Suppressor macrophage (primary cell): ENCODE measurements at regions not wholly inside any gene's neighbourhood (a gene's known extent, or its start where the extent isn't known, plus 50 kb on each side); places are given as distances from the start of the nearest gene placed in this dataset.
"Not testable (repeated sequence)": the region's sequence is repeated elsewhere in the genome, so short reads cannot be mapped to it uniquely, and the experiment has no call there.

Source experiments
- DNase-seq, 4 experiments: peaks; one replicate each; pipeline ENCODE4 v3.0.0-alpha.2; 2020 to 2022

DNA sequence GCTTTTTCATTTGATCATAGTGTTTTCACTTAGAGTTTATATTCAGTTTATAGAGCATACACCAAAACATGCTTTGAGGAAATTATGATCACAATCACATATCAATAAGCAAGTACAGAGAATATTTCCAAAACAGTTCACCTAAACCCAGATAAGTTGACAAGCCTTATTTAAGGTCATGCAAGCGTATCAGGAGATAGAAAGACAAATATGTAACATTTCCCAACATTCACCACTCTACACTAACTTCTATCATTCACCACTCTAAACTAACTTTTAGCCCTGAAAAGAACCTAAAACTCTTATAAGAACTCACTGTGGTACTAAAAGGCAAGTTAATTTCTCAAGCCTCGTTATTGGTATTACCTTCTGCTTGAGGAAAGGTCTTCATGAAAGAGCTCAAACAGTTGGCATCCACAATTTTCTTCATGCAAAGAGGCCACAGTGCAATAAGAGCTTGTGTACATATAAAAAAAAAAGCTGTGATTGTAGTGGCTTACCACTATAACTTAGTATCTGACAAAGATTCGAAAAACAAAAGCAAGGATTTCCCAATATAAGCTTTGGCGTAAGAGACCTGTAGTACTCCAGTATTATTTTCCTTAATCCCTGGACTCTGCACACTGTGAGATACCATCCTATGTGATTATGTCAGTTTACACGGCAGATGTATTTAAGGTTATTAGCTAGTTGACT, 903.3 kb downstream of the STIM2 start:
- no peak for DNase-seq

DNA sequence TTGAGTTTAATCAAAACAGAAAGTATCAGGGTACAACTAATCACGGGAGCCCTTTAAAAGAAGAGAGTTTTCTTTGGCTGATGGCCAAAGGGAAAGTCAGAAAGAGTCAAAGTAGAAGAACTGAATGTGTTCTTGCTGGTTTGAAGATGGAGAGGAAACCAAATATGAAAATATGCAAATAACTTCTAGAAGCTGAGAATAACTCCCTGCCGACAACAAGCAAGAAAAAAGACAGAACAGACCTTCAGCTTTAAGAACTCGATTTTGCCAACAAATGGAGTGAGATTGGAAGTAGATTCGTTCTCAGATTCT, 903.8 kb downstream of the STIM2 start:
- DNase-seq, result no peak

DNA sequence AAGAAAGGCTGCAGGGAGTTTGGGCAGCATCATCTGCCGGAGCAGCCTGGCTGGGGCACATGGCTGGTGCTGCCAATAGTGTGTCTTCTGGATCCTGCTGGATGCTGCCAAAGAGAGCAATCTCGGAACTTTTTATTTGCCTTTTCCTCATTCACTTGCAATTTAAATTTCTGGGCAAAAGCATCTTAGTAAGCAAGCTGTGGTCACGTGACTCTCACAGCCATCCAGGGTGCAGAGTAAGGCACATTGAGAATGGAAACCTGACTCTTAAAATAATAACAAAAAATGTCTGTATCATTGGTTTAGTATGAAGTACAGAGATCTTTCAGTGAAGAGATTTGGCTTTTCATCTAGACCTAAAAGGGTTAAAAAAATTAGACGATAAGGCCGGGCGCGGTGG, 910.3 kb downstream of the STIM2 start:
- DNase-seq, result no peak

DNA sequence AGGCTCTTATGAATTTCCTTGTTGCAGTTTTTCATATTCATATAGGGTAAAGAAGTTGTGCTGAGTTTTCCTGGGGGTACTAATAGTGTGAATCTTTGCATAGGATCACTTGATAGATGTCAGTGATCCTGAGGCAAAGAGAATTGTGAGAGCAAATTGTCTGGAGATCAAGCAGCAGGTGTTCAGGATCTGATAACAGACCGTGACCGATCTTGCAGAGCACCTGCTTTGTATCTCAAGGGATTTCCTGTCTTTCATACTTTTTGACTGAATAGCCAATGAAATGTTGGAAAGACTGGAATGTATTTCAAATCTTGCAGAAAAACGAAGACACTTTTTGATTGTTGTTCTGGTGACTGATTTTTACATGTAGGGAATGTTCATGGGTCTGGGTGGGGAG, 914.5 kb downstream of the STIM2 start:
- DNase-seq, result no peak

DNA sequence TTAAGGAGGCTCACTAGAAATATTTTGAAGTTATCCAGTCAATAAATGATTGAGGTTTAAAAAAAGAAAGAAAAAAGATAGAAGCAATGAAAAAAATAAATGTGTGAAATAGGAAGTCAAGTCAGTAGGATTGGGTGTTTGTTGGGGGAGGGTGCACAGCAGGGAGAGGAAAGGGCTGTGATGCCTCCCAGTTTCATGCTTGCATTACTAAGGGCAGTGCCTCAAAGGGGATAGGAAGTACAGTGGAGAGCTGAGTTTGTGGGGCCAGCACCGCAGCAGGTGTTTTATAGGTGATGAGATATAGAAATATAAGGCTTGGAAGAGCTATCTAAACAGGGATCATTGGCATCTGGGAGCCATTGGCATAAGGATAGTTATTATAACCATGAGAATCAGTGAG, 919.2 kb downstream of the STIM2 start:
- DNase-seq, result no peak

DNA sequence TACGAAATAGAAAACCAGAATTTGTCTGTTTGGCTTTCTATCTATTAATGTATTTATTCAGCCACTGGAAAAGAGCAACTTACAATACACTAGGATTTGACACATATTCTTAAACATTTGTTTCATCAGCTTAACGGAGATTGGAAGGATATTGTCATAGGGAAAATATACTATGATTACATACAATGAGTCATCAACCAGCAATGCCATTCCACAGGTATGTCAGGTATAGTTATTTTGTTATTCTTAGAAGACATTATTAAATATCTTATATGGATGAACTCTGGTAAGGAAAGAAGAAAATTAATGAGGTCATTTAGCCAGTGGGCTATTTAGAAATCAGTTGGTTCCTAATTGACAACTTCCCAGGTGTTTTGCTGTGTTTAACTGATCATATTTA, 926.6 kb downstream of the STIM2 start:
- DNase-seq, result no peak

DNA sequence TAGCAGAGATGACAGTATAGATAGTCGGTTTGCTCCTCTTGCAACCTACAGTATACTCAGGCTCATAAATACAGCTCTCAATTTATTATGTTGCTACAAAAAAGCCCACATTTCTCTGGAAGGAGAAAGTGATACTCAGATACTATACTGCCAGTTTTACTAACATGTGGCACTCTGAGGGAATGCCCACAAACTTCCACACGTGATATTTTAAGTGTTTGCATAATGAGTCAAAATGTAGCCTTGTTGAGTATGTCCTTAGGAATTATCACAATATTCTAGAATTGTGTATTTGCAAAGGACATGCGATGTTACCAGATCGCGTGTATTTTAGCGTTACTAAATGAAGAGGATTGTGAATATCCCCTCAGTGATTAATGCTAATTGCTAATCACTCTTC, 929.1 kb downstream of the STIM2 start:
- no peak for DNase-seq

DNA sequence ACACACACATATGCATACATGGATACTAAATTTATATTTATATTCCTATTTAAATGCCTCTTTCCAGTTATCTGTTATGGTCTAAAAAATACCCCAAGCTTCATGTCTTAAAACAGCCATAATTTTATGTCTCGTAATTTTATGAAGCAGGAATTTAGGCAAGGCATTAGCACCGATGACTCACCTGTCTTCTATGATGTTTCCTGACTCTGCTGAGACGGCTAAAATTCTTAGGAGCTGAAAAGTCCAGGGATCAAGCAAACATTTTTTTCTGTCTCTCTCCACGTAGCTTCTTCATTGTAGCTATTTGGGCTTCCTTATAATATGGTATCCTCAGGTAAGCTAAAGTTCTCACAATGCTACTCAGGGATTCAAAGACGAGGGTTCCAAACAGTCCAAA, 930.3 kb downstream of the STIM2 start:
- no peak for DNase-seq

DNA sequence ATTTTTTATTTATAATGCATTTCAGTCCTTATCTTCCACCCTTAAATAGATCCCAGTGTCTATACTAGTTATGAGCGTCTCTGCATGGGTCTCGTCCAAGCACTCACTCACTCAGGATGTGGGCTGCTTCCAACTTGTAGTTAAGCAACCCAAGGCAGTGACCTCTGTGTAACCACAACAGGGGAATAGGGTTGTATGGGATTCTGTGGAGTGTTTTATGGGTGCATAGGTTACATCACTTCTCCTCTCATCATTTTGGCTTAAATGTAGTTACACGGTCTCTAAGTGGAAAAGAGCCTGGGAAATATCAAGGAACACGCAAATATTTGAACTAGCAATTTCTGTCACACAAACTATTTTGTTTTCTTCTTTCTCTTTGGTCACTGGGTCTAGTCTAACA, 931.0 kb downstream of the STIM2 start:
- DNase-seq, result peak in 2 of 4 experiments; percentile 24

DNA sequence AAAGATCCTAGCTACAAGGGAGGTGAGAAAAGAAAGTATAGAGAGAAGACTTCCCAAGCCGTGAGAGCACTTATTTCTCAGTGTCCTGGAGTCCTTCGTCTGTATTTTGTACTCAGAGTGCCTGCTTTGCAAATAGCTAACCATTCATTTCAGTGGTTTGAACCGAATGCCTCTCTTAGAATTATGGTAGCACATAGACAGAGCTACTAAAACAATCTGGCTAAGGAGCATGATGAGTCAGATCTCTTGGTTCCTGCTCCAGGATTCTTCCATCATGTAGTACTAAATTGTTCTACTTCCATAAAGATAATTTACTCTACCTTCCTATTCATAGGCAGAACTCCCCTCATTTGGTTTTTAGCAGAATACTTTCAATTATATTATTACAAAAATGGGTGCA, 946.6 kb downstream of the STIM2 start:
- DNase-seq, result no peak

DNA sequence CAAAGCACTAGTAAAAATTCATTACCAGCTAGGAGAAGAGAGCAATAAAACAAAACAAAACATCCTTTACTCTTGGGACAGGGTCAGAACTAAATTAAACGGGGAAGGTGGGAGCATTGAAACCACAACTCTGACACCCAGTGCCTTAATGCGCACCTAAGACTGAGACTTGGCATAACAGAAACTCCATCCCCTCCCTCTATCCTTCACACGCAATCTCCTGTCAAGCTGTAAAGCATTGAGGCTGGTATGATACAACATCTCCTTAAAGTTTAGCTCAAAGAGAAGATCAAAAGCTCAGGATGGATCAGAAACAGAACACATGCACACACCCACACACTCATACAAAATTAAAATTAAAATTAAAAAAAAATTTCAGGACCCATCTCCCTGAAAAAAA, 951.3 kb downstream of the STIM2 start:
- no peak for DNase-seq

DNA sequence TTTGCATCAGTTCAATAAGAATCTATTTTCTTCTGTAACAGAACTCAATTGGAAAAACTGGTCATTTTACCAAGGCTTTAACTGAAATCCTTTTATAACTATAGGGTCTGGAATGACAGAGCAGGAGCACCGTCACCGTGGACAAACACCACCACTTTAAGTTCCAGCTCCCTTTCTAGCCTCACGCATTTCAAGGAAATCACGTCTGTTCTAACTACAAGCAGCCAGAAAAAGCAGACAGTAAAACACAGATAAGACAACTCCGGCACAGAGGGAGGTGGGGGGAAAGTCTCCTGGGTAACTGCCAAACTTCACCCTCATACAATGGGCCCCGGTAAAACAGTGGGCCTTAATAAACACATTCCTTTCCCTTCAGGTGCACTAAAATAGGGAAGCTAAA, 952.6 kb downstream of the STIM2 start:
- not testable (repeated sequence) for DNase-seq

DNA sequence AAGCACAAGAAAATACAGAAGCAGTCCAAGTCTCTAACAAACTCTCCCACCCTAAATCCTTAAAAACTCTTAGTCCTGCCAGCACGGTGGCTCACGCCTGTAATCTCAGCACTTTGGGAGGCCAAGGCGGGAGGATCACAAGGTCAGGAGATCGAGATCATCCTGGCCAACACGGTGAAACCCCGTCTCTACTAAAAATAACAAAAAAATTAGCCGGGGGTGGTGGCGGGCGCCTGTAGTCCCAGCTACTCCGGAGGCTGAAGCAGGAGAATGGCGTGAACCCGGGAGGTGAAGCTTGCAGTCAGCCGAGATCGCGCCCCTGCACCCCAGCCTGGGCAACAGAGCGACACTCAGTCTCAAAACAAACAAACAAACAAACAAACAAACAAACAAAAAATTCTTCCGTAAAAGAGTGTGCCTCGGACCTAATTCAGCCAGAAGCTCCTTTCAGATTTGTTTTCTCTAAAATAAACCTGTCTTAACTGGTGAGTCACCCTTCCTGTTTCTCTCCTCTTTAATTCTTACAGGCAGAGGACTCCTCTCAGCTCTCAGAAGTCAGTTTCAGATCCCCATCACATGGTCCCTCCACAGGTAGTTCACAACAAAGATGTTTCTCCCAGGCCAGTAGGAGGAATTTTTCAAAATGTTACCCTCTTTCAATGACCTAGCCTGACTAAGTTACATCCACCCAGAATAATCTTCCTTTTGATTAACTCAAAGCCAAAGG, 953.2 kb downstream of the STIM2 start:
- not testable (repeated sequence) for DNase-seq

DNA sequence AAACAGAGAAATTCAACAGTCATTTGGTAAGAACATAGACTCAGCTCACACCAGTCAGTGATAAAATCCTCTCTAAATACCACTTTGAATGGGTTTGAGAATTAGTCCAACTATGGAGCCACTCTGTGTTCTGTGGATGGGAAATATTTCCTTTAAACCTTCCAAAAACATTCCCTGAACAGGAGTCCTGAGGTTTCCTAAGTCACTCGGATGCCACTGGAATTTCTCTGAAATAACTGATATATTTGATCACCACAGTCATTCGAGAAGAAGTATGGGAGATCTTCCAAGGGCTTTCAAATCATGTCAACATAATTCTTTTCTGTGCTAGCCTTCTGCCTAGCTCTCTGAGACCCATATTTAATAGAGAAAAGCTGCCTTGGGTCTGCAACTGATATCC, 958.6 kb downstream of the STIM2 start:
- no peak for DNase-seq

DNA sequence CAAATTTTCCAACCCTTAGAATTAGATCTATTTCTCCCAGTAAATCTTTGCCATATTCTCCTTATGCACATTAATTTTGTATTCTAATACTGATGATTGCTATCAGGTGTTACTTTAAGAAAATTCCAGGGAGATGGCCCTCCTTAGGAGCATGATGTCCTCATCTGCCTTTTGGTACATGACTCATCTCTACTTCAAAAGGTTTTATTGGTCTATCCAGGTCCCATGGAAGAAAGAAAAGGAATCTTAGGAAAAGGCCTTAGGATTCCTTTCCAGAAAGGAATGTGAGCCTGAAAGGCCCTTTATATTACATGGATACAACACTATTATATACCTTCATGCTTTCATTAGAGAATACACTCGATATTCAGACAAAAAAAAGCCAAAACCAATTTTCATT, 968.2 kb downstream of the STIM2 start:
- no peak for DNase-seq

DNA sequence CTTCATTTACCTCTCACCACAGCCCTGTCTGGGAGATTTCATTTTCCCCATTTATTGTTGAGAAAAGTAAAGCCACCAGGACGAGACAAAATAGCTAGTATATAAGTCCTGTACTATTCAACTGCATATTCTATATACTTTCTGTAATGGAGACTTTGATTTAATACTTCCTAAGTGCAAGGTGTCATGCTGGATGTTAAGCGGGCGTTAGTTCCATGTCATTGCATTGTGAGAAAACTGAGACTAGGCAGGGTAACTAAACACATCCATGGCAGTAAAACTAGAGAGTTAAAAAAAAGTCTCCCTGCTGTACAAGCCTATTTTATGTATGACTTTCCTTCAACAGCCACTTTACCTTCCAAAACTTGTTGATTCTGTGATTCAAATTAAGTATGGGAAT, 969.6 kb downstream of the STIM2 start:
- no peak for DNase-seq

DNA sequence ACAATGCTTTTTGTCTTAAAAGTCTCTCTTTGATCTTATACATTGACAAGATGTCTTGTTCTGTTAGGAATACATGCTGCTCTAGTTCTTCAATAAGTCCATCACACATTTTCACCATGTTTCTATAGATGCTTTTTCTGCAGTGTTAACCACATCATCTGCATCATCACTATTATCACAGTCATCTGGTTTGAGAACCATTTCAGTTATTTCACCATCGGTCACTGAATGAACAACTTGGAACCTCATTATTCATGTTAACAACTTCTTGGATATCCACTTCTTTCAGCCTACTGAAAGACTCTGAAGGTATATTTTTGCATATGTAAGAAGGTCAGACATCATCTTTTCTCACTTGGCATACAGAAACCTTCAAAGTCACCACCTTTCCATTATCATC, 975.2 kb downstream of the STIM2 start:
- DNase-seq, result no peak

DNA sequence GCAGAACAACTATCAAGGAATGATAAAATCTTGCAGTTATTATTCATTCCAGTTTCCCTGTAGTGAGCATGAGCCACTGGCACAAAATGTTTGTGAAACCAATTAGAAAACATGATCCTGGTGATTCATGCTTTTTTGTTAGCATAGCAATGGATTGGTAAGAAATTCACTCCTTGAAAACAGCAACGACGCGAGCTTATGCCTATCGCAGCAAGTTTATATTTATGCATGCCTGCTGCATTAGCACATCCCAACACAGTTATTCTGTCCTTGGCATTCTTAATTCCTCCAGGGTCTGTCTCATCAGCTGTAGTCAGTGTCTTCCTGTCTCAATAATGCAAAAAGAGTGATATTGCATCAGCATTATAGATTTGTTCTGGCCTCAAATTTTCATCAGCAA, 975.9 kb downstream of the STIM2 start:
- no peak for DNase-seq

DNA sequence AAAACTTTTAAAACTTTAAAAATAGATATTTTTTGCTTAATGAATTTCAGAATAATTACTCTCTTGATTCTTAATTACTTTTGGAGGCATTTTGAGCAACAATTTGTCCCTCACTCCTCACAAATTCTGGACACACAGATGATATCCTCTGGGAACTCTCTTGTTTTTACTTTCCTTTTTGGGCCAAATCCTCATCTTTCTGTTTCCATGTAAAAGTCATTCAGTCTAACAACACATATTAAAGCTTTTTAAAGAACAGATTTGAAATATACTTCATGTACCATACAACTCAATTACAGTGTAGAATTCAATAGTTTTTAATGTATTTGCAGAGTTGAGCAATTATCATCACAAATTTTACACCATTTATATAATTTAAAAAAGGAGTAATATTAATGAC, 983.1 kb downstream of the STIM2 start:
- no peak for DNase-seq

DNA sequence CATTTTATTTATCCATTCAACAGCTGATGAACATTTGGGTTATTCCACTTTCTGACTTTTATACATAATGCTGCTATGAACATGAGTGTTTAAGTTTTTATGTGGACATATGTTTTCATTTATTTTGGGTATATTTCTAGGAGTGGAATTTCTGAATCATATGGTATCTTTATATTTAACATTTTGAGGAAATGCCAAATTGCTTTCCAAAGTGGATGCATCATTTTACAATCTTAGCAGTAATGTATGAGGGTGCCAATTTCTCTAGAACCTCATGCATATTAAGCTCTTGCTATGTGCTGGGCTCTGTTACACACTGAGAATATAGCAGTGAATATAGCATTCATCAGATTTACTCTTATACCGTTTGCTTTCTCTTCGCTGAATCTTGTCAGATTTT, 983.7 kb downstream of the STIM2 start:
- no peak for DNase-seq

DNA sequence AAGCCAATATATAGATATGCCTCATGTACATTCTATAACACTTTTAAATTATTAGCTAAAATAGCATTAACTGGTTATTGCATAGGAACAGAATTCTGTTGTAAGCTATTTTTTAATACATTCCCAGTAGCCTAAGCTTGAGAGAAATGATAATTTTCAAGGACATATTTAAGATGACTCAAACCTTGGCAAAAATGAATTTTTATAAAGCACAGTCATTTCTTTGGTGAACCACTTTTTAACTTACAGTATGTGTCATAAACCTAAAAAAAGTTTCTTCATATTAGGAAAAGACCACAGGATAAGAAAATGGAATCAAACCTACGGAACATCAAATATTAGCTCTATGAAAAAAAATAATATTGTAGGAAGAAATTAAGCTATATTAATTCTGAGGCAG, 986.3 kb downstream of the STIM2 start:
- no peak for DNase-seq

DNA sequence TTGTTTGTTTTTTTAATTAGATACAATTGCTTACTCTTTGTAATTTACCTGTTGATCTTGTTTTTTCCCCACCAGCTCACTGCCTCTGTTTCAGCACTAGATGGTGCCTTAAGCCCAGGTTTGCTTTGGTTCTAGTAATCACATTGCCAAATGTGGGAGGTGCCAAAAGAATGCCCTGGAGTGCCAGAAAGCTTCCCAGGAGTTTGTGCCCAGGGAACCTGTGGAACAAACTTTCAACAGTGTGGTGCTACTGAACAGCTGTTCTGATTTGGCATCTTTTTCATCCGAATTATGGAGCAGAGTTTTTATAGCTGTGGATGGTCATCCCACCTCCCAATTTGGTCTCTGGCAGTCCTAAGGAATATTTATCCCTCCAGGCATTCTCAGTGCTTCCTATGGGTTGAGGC, 1000.7 kb downstream of the STIM2 start:
- DNase-seq, result no peak

DNA sequence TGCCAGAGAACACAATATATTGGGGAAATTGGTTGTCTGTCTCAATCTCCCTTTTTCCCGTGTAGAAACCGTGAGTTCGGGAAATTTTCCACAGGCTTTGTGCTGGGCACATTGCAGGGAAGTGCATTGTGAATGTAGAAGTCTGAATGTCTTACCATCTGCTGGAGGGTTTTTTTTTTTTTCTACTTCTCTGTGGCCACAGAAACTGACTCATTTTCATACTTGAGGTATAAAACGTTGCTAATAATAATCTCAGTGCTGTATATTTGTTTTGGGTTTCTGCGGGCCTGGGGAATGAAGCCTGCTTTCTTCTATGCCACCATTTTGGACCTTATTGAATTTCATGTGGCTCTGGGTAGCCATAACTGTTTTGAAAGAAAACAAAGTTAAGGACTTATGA, 1001.2 kb downstream of the STIM2 start:
- DNase-seq, result no peak

DNA sequence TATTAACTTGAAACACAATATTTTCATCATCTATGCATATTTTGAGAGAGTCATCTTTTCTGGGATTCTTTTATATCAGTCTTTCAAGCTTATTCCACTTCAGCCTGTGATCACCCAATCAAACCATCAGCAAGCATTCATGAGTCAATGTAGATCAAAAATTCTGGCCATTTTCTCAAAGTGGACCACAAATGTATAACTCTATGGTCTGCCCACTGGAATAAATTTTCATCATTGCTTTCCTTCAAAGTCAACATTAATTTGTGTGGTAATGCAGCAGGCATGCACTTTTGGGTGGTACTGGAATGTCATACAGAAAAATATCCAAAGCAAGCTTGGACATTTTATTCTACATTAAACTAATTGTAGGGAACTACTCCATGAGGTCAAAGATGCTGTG, 1013.0 kb downstream of the STIM2 start:
- no peak for DNase-seq

DNA sequence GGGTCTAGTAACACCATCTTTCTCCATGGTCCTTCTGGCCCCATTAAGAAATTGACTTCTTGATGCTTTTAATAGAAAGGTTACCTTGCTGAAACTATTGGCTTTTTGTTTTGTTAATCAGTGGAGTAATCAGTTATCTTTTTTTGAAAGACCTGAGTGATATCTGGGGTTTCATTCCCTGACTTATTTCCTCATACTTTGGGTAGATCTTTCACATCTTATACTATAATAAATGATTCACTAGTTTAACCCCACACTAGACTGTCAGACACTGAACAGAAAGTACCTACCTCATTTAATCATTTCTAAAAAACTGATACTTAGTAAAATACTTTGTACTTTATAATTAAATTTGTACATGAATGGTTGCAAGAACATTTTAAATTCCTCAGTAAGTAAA, 1021.1 kb downstream of the STIM2 start:
- no peak for DNase-seq
